ENCODE measurements at regions not wholly inside any gene's neighbourhood (a gene's known extent, or its start where the extent isn't known, plus 50 kb on each side); places are given as distances from the start of the nearest gene placed in this dataset.

- TF ChIP-seq CTCF (IDR thresholded peaks at IDR 0.05; ENCODE audit: extremely low read depth in 1 of 2, insufficient read depth in 1 of 2, low read depth in 1 of 2, low read length in 2 of 2) (no peak), POLR2AphosphoS5 (IDR thresholded peaks at IDR 0.05; ENCODE audit: insufficient read depth, low read depth, low read length) (no peak), POLR2A (IDR thresholded peaks at IDR 0.05; ENCODE audit: low read depth, low read length) (no peak), MAX (IDR thresholded peaks at IDR 0.05; ENCODE audit: insufficient read depth, insufficient read length) (no peak), FOS (IDR thresholded peaks at IDR 0.05; ENCODE audit: borderline replicate concordance, insufficient read depth, low read length) (no peak), EZH2 (IDR thresholded peaks at IDR 0.05; ENCODE audit: borderline replicate concordance, low read depth, low read length, severe bottlenecking) (no peak), GATA2 (IDR thresholded peaks at IDR 0.05; ENCODE audit: insufficient read depth, insufficient read length, low read depth, low read length) (no peak)
Measured at GRCh38 chr13:81409284-81409683, 1068.4 kb upstream of the SPRY2 start.

Measured in endothelial cell of umbilical vein (primary cell).